SK-N-SH (cell line): ENCODE measurements at regions not wholly inside any gene's neighbourhood (a gene's known extent, or its start where the extent isn't known, plus 50 kb on each side); places are given as distances from the start of the nearest gene placed in this dataset.

Experiments used
- CTCF ChIA-PET: fragments of 300-600, 350-600 bp; formaldehyde crosslinking; extraction: SDS; loops from one replicate; lab custom pipeline; 2021; lab: Yijun Ruan, JAX
- POLR2A ChIA-PET: fragments of 350-600 bp; sonication (Branson Sonifier 250); formaldehyde crosslinking; extraction: SDS; loops from one replicate; lab custom pipeline; 2020; ENCODE audit warnings: antibody characterized with exemption, inconsistent platforms; lab: Yijun Ruan, JAX
- DNase-seq: peaks from one replicate; pipeline ENCODE4 v3.0.0; 2012
- H2AFZ ChIP-seq: fragments of 200-600 bp; sonication (generic); 2 replicates; pipeline ENCODE4 v1.8.1; 2016; ENCODE audit warnings: antibody characterized with exemption, mild to moderate bottlenecking, low read depth
- H3F3A ChIP-seq: fragments of 200-600 bp; sonication (generic); replicated peaks from 2 replicates; pipeline ENCODE3; 2016; ENCODE audit warnings: antibody characterized with exemption, mild to moderate bottlenecking; ENCODE audit not compliant: insufficient read depth
- H3K27ac ChIP-seq, 2 experiments: fragments of 200-500 bp in 1 of 2; fragments of 200-600 bp in 1 of 2; sonication (Bioruptor generic) in 1 of 2; sonication (generic), shearing (Covaris generic) in 1 of 2; 2 replicates each; pipeline versions ENCODE4 v1.5.1 to v1.6.1; 2014 to 2016; ENCODE audit warnings: low read depth in 2 of 2, inconsistent platforms in 1 of 2, low read length in 1 of 2, mild to moderate bottlenecking in 1 of 2, mixed read lengths in 1 of 2
- H3K27me3 ChIP-seq: fragments of 200-600 bp; sonication (generic), shearing (Covaris generic); 2 replicates; pipeline ENCODE4 v1.6.1; 2016; ENCODE audit warnings: mixed run types; ENCODE audit not compliant: insufficient read depth
- H3K36me3 ChIP-seq, 2 experiments: fragments of 200-500 bp in 1 of 2; fragments of 200-600 bp in 1 of 2; sonication (Bioruptor generic) in 1 of 2; sonication (generic) in 1 of 2; replicated peaks in 1 of 2; 2 replicates each; pipeline versions ENCODE3 to v1.5.1; 2014 to 2016; ENCODE audit warnings: low read length in 1 of 2, mild to moderate bottlenecking in 1 of 2; ENCODE audit not compliant: insufficient read depth in 2 of 2, control insufficient read depth in 1 of 2
- H3K4me1 ChIP-seq, 2 experiments: fragments of 200-500 bp in 1 of 2; fragments of 200-600 bp in 1 of 2; sonication (Bioruptor generic) in 1 of 2; sonication (generic), shearing (Covaris generic) in 1 of 2; 2 replicates each; pipeline versions ENCODE4 v1.5.1 to v1.6.1; 2014 to 2016; ENCODE audit warnings: low read depth in 1 of 2, low read length in 1 of 2, mixed run types in 1 of 2; ENCODE audit not compliant: insufficient read depth in 2 of 2, control insufficient read depth in 1 of 2
- H3K4me2 ChIP-seq: fragments of 200-600 bp; sonication (generic), shearing (Covaris generic); 2 replicates; pipeline ENCODE4 v1.6.1; 2017; ENCODE audit warnings: mixed run types
- H3K4me3 ChIP-seq, 2 experiments: fragments of 200-500 bp in 1 of 2; fragments of 200-600 bp in 1 of 2; sonication (Bioruptor generic) in 1 of 2; sonication (generic), shearing (Covaris generic) in 1 of 2; 2 replicates each; pipeline versions ENCODE4 v1.5.1 to v1.8.1; 2014 to 2016; ENCODE audit warnings: low read depth in 2 of 2, inconsistent platforms in 1 of 2, low read length in 1 of 2, mild to moderate bottlenecking in 1 of 2, mixed read lengths in 1 of 2, moderate library complexity in 1 of 2
- H3K79me2 ChIP-seq: fragments of 200-600 bp; sonication (generic); 2 replicates; pipeline ENCODE4 v1.8.1; 2017; ENCODE audit warnings: mild to moderate bottlenecking; ENCODE audit not compliant: insufficient read depth
- H3K9ac ChIP-seq: fragments of 200-600 bp; sonication (generic); 2 replicates; pipeline ENCODE4 v1.6.1; 2017; ENCODE audit warnings: mixed run types
- H3K9me2 ChIP-seq: fragments of 200-600 bp; sonication (generic); 2 replicates; pipeline ENCODE4 v1.6.1; 2017; ENCODE audit warnings: mixed run types
- H3K9me3 ChIP-seq: fragments of 200-600 bp; sonication (generic); 2 replicates; pipeline ENCODE4 v1.6.1; 2017; ENCODE audit warnings: mixed run types, mild to moderate bottlenecking, moderate library complexity
- H4K20me1 ChIP-seq: fragments of 200-600 bp; sonication (generic); 2 replicates; pipeline ENCODE4 v1.6.1; 2017; ENCODE audit warnings: mild to moderate bottlenecking, mixed run types; ENCODE audit not compliant: insufficient read depth
- CHD2 ChIP-seq: fragments of 150-350 bp; IDR thresholded peaks from 2 replicates; pipeline ENCODE4 v1.6.1; 2018; ENCODE audit warnings: low read length; ENCODE audit not compliant: partially characterized antibody
- FOSL2 ChIP-seq: IDR thresholded peaks from 2 replicates; pipeline ENCODE4 v1.4.0; 2012; ENCODE audit warnings: low read depth, mild to moderate bottlenecking, moderate library complexity, borderline replicate concordance
- FOXJ3 ChIP-seq: sonication (generic); formaldehyde crosslinking; IDR thresholded peaks from 2 replicates; pipeline ENCODE4 v1.5.1; 2020; ENCODE audit warnings: mild to moderate bottlenecking, missing genetic modification reagents
- FOXM1 ChIP-seq: IDR thresholded peaks from 2 replicates; pipeline ENCODE4 v1.4.0; 2012; ENCODE audit warnings: low read depth, mild to moderate bottlenecking
- GABPA ChIP-seq: IDR thresholded peaks from 2 replicates; pipeline ENCODE4 v1.4.0; 2012; ENCODE audit warnings: low read depth, mild to moderate bottlenecking
- GATA2 ChIP-seq: sonication (generic); formaldehyde crosslinking; IDR thresholded peaks from 2 replicates; pipeline ENCODE4 v1.5.0; 2020; ENCODE audit warnings: mild to moderate bottlenecking, missing genetic modification reagents
- IRF3 ChIP-seq: fragments of 150-350 bp; IDR thresholded peaks from 2 replicates; pipeline ENCODE4 v1.6.1; 2016; ENCODE audit warnings: mild to moderate bottlenecking, low read depth, low read length
- JUND ChIP-seq: IDR thresholded peaks from 2 replicates; pipeline ENCODE4 v1.4.0; 2012
- NRF1 ChIP-seq: IDR thresholded peaks from 2 replicates; pipeline ENCODE4 v1.6.1; 2012; ENCODE audit warnings: low read depth, mild to moderate bottlenecking, low read length
- RAD21 ChIP-seq: IDR thresholded peaks from 2 replicates; pipeline ENCODE4 v1.6.1; 2012; ENCODE audit warnings: mild to moderate bottlenecking, low read length
- RCOR1 ChIP-seq: fragments of 150-350 bp; IDR thresholded peaks from 2 replicates; pipeline ENCODE4 v1.6.1; 2017; ENCODE audit warnings: antibody characterized with exemption, low read length
- SIN3A ChIP-seq: IDR thresholded peaks from 2 replicates; pipeline ENCODE4 v1.6.1; 2012; ENCODE audit warnings: low read depth, mild to moderate bottlenecking, low read length, moderate library complexity, borderline replicate concordance
- TCF12 ChIP-seq: IDR thresholded peaks from 2 replicates; pipeline ENCODE4 v1.4.0; 2012
- TEAD4 ChIP-seq: IDR thresholded peaks from 2 replicates; pipeline ENCODE4 v1.4.0; 2012; ENCODE audit warnings: mild to moderate bottlenecking, borderline replicate concordance; ENCODE audit not compliant: insufficient read depth
- USF1 ChIP-seq: IDR thresholded peaks from 2 replicates; pipeline ENCODE4 v1.4.0; 2012; ENCODE audit warnings: low read depth, borderline replicate concordance
- YY1 ChIP-seq: IDR thresholded peaks from 2 replicates; pipeline ENCODE4 v1.4.0; 2012; ENCODE audit warnings: low read depth, mild to moderate bottlenecking
- ZBTB33 ChIP-seq: IDR thresholded peaks from 2 replicates; pipeline ENCODE4 v1.4.0; 2012; ENCODE audit warnings: low read depth, borderline replicate concordance
- WGBS: methylation state at CpG from one replicate; pipeline ENCODE4 v1.1.6; 2017; ENCODE audit warnings: low lambda C conversion rate; 5-methylcytosine and 5-hydroxymethylcytosine counted together
- TF ChIP-seq, protein P1 (sequence below): IDR thresholded peaks from 2 replicates; pipeline ENCODE4 v1.6.1; 2012; ENCODE audit warnings: mild to moderate bottlenecking, low read depth, low read length, moderate library complexity

GRCh38 chr13:103153466-103153865 is 87.2 kb upstream of the SLC10A2 start:
- Histone ChIP-seq H3K4me3 (no peak overlapping the region), H3K27me3 (no peaks in the 10 kb centered on the region), H3K36me3 (no peaks in the 10 kb centered on the region), H3K9me2 (no peaks in the 10 kb centered on the region), H4K20me1 (no peaks in the 10 kb centered on the region), H3K4me2 (no peak overlapping the region), H3K9me3 (no peaks in the 10 kb centered on the region), H2AFZ (no peak overlapping the region), H3K9ac (no peak overlapping the region), H3F3A (no peaks in the 10 kb centered on the region), H3K27ac (no peak overlapping the region), H3K79me2 (no peaks in the 10 kb centered on the region), H3K4me1 (no peaks in the 10 kb centered on the region)
- no peak for DNase-seq
- no peak for TF ChIP-seq GABPA
- TF ChIP-seq, protein P1, sequence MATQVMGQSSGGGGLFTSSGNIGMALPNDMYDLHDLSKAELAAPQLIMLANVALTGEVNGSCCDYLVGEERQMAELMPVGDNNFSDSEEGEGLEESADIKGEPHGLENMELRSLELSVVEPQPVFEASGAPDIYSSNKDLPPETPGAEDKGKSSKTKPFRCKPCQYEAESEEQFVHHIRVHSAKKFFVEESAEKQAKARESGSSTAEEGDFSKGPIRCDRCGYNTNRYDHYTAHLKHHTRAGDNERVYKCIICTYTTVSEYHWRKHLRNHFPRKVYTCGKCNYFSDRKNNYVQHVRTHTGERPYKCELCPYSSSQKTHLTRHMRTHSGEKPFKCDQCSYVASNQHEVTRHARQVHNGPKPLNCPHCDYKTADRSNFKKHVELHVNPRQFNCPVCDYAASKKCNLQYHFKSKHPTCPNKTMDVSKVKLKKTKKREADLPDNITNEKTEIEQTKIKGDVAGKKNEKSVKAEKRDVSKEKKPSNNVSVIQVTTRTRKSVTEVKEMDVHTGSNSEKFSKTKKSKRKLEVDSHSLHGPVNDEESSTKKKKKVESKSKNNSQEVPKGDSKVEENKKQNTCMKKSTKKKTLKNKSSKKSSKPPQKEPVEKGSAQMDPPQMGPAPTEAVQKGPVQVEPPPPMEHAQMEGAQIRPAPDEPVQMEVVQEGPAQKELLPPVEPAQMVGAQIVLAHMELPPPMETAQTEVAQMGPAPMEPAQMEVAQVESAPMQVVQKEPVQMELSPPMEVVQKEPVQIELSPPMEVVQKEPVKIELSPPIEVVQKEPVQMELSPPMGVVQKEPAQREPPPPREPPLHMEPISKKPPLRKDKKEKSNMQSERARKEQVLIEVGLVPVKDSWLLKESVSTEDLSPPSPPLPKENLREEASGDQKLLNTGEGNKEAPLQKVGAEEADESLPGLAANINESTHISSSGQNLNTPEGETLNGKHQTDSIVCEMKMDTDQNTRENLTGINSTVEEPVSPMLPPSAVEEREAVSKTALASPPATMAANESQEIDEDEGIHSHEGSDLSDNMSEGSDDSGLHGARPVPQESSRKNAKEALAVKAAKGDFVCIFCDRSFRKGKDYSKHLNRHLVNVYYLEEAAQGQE = no peak
- TF ChIP-seq ZBTB33 = no peak
- TF ChIP-seq FOSL2 = no peak
- TF ChIP-seq CHD2 = no peak
- TF ChIP-seq YY1 = no peak
- no peak for TF ChIP-seq IRF3
- TF ChIP-seq GATA2 = no peak
- TF ChIP-seq USF1 = no peak
- TF ChIP-seq JUND = no peak
- no peak for TF ChIP-seq FOXM1
- no peak for TF ChIP-seq NRF1
- no peak for TF ChIP-seq RCOR1
- TF ChIP-seq TEAD4 = no peak
- no peak for TF ChIP-seq TCF12
- TF ChIP-seq RAD21 = no peak
- TF ChIP-seq SIN3A = no peak
- TF ChIP-seq FOXJ3 (CRISPR knock-in tag) = no peak
- POLR2A ChIA-PET = no interaction called here
- CTCF ChIA-PET = interaction anchor here (1.6 kb wide), 1 partner anchor 9 kb away, joined by 4 read pairs; no protein-coding TSS in a partner anchor
- WGBS = 8% methylated on average over 2 of the region's 2 CpGs
